PC-9 (cell line): ENCODE measurements at regions not wholly inside any gene's neighbourhood (a gene's known extent, or its start where the extent isn't known, plus 50 kb on each side); places are given as distances from the start of the nearest gene placed in this dataset.

ENCODE experiments used
- EZH2 ChIP-seq: fragments of 200-600 bp; sonication (generic); IDR thresholded peaks from 2 replicates; pipeline ENCODE4 v1.8.0; 2017; ENCODE audit warnings: antibody characterized with exemption, low read depth
- TF ChIP-seq, protein P1 (sequence below): fragments of 200-600 bp; sonication (generic); conservative IDR thresholded peaks from 2 replicates; pipeline ENCODE4 v1.6.1; 2017; ENCODE audit warnings: mixed run types, antibody characterized with exemption, mild to moderate bottlenecking, moderate library complexity

DNA sequence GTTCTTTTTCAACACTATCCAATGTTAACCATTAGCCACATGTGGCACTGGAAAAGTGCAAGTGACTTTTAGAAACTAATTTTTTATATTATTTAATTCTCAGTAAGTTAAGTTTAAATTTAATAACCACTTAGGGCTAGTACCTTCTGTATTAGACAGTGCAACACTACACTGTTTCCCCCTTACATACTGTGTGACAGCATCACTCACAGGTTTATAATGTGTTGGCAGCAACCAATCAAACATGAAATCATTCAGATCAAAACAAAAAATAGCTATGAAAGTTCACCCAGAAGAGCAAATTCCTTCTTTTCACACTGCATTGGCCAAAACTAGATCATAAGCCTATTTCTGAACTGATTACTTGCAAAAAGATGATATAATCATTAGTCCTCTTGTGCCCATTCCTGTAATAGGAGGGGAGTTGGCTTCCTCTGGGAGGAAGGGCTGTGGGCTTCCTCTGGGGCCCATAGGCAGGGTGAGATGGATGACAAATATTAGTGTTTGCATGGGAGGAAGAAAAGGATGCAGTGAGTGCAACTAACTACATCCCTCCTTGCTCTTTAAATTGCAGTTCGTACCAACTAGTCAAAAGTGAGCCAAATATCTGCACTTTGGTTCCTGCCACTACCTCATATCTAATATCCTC, 708.1 kb upstream of the RGMB start:
- TF ChIP-seq, protein P1, sequence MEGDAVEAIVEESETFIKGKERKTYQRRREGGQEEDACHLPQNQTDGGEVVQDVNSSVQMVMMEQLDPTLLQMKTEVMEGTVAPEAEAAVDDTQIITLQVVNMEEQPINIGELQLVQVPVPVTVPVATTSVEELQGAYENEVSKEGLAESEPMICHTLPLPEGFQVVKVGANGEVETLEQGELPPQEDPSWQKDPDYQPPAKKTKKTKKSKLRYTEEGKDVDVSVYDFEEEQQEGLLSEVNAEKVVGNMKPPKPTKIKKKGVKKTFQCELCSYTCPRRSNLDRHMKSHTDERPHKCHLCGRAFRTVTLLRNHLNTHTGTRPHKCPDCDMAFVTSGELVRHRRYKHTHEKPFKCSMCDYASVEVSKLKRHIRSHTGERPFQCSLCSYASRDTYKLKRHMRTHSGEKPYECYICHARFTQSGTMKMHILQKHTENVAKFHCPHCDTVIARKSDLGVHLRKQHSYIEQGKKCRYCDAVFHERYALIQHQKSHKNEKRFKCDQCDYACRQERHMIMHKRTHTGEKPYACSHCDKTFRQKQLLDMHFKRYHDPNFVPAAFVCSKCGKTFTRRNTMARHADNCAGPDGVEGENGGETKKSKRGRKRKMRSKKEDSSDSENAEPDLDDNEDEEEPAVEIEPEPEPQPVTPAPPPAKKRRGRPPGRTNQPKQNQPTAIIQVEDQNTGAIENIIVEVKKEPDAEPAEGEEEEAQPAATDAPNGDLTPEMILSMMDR = no peak
- TF ChIP-seq EZH2 = no peak
